ENCODE measurements at regions not wholly inside any gene's neighbourhood (a gene's known extent, or its start where the extent isn't known, plus 50 kb on each side); places are given as distances from the start of the nearest gene placed in this dataset.

GRCh38 chr5:111914966-111915636 is 158.1 kb upstream of the NREP start:
- in situ Hi-C loops (cut with HindIII; ENCODE audit: low sequenced_read_pairs): no loop called here

- in situ Hi-C loops (cut with HindIII; ENCODE audit: low sequenced_read_pairs): no loop called here
Measured at GRCh38 chr5:111902436-111902835, 145.4 kb upstream of the NREP start.

GRCh38 chr5:111901296-111901695 is 144.3 kb upstream of the NREP start:
- in situ Hi-C loops (cut with HindIII; ENCODE audit: low sequenced_read_pairs): no loop called here

DNA sequence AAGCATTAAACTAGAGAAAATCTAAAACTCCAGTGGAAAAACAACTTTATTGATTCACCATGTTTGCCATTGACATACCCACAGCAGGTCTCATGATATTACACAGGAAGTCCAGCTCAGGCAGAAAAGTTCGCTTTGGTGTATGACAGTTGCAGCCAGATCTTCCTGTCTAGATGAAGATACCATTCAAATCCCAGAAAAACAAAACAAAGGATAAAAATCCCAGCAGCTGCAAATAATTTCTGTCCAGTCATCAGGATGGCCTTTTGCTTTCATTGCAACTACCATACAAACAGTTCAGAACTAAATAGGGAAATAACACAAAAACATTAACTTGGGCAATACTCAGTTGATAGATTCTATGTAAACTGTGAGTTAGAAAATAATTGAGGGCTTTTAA is 136.0 kb upstream of the NREP start:
- in situ Hi-C loops (cut with HindIII; ENCODE audit: low sequenced_read_pairs): no loop called here

- in situ Hi-C loops (cut with HindIII; ENCODE audit: low sequenced_read_pairs): no loop called here
Measured at GRCh38 chr5:111887706-111888105, 130.7 kb upstream of the NREP start.

DNA sequence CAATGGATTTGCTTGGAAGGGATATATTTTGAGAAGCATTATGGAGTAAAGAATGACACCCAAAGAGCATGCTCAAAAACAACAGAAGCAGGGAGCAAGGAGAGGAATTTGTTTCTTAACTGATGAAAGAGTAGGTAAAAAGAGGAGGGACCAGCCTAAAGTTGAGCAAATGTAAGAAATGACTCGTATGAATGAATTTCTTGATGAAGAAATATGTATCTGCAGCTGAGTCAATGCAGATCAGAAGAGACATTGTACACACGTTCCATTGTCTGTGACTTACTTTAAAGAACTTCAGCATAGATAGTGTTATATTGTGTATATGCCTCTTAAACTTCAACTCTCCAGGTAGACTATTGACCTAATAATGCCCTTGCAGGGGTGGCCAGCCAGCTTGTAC is 112.7 kb upstream of the NREP start:
- in situ Hi-C loops (cut with HindIII; ENCODE audit: low sequenced_read_pairs): no loop called here

DNA sequence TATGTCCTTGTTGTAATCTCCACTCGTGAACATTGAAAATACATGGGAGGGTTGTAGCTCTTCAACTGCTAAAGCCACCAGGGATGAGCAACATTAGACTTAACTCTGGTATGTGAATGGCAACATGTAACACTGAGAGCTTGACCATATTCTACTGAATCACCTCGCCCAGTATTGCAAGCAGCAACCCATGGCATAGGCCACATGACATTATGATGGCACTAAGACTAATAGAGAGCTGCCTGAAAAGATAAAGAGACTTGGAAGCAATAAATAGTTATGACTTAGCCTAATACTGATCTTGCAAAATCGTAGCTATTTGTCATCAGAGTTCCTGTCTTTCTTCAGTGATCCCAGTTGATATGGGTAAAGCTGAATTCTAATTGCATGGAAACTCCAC is 108.4 kb upstream of the NREP start:
- in situ Hi-C loops (cut with HindIII; ENCODE audit: low sequenced_read_pairs): no loop called here

DNA sequence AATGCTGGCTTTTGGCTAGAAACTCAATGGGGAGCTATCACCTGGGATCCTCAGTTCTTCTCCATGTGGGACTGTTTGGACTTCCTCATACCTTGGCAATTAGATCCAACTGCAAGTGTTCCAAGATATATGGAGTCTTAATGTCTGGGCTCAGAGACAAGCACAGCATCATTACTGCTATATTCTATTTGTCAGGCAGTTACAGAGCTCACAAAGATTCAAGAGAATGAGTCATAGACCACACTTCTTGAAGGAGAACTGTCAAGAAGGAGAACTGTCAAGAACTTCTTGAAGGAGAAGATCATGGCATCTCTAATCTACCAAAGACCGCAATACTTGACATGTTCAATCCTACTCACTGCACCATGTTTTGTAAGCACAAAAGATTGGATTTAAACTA is 106.8 kb upstream of the NREP start:
- in situ Hi-C loops (cut with HindIII; ENCODE audit: low sequenced_read_pairs): no loop called here

GRCh38 chr5:111859533-111860270 is 102.7 kb upstream of the NREP start:
- in situ Hi-C loops (cut with HindIII; ENCODE audit: low sequenced_read_pairs): no loop called here

DNA sequence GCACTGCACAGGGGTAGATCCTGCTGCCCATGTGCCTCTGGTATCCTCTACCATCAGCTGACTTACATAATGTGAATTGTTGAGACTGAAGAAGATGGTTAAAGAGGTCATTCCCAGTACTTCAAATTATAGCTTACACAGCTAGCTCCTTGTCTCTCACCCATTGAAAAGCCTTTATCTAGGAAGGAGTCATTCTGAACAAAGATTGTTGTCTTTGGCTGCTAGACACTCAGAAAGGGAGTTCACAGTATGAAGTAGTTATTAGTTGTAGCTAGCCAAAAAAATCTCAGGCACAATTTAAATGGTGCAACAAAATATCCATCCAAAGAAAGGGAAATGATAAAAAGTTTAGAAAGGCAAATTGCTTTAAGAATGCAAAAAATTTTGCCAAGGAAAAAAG is 102.0 kb upstream of the NREP start:
- in situ Hi-C loops (cut with HindIII; ENCODE audit: low sequenced_read_pairs): no loop called here

- in situ Hi-C loops (cut with HindIII; ENCODE audit: low sequenced_read_pairs): no loop called here
Measured at GRCh38 chr5:111857623-111858022, 100.6 kb upstream of the NREP start.

- in situ Hi-C loops (cut with HindIII; ENCODE audit: low sequenced_read_pairs): no loop called here
Measured at GRCh38 chr5:111856876-111857466, 100.0 kb upstream of the NREP start.

DNA sequence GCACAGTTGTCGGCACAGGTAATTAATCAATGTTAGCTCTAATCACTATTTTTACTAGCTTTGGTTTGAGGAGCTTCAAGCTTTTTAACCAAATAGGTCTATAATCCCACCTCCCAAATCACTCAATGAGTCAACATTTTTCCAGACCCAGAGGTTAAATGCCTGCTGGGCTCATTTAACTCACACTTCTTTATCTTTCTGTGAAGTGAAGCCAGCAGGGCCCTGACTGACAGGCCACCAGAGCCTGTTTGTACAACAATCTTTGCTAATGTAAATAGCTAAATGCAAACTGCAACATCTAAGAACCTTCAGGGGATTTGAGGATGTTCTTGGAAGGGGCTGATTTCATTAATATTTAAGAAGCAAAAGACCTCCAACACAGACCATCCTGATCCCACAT is 98.4 kb upstream of the NREP start:
- in situ Hi-C loops (cut with HindIII; ENCODE audit: low sequenced_read_pairs): no loop called here

DNA sequence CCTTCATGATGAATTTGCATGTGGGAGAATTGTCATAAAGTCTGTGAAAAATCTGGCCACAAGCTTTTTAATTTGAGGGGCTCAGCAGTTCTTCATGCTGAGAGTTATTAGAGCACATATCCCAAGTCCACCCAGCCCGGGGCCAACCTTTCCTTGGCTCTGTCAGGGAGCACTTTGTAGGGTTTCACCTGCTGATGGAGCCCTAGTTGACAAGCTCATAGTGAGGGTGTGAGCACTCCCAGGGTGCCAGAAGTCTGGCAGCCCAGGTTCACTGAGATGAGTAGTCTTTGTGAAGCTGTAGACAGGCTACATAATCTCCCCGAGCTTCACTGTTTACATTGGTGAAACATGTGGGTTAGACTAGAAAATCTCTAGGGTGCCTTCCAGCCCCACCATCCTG is 97.2 kb upstream of the NREP start:
- in situ Hi-C loops (cut with HindIII; ENCODE audit: low sequenced_read_pairs): no loop called here

GRCh38 chr5:111853748-111854147 is 96.8 kb upstream of the NREP start:
- in situ Hi-C loops (cut with HindIII; ENCODE audit: low sequenced_read_pairs): no loop called here

DNA sequence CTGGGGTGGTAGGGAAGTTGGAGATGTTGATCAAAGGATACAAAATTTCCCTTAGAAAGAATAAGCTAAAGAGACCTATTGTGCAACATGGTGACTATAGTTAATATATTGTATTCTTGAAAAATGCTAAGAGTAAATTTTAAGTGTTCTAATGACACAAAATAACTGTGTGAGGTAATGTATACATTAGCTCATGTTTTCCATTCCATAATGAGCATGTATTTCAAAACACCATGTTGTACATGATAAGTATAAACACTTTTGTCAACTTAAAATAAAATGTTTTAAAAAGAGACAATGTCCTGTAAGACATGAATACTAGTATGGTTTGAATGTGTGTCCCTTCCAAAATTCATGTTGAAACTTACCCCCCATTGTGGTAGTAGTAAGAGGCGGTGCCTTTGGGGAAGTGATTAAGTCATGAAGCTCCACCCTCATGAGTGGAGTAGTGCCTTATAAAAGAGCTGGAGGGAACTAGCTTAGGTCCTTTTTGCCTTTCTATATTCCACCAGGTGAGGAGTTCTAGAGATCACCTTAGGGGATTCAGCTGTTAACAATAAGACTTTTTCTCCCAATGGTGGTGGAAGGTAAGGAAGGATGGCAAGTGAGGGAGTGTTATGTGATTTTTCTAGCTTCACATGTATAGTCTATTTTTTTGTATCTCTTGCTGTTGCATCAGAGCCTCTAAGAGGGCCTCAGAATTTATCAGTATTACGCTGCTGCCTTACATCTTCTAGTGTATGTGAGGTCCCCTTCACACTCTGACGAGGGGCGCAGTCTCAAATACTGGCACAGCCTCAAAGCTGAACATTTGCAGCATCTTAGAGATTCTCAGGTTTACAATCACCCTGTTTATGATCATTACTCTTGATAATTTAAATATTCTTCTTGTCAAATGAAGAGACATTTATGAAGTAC is 94.9 kb upstream of the NREP start:
- in situ Hi-C loops (cut with HindIII; ENCODE audit: low sequenced_read_pairs): no loop called here

DNA sequence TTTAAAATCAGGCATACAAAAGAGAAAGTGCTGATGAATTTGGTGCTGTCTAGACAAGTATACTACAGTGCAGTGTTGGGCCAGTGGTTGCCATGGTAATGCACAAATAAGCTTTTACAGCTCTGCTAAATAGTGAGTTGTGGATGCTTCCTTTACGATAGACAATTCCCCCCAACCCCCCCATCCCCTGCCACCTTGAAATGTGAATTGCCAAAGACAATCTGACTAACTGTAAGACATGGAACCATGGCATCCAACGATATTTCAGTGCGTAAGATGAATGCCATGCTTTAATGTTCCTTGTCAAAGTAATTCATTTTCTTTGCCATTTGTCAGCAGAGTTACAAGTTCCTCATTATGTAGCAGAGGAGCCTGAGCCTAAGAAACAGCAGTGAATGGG is 91.5 kb upstream of the NREP start:
- in situ Hi-C loops (cut with HindIII; ENCODE audit: low sequenced_read_pairs): no loop called here

- in situ Hi-C loops (cut with HindIII; ENCODE audit: low sequenced_read_pairs): no loop called here
Measured at GRCh38 chr5:111847052-111847925, 90.3 kb upstream of the NREP start.

GRCh38 chr5:111840036-111840674 is 83.2 kb upstream of the NREP start:
- in situ Hi-C loops (cut with HindIII; ENCODE audit: low sequenced_read_pairs): no loop called here

GRCh38 chr5:111839438-111839837 is 82.4 kb upstream of the NREP start:
- in situ Hi-C loops (cut with HindIII; ENCODE audit: low sequenced_read_pairs): no loop called here

Data from DLD1 (cell line).